ENCODE measurements at regions not wholly inside any gene's neighbourhood (a gene's known extent, or its start where the extent isn't known, plus 50 kb on each side); places are given as distances from the start of the nearest gene placed in this dataset.

GRCh38 chr7:32360127-32360526, 130.1 kb downstream of the LSM5 start:
- DNase-seq: no peak
- in situ Hi-C loops (cut with HindIII; ENCODE audit: low pct_ligation_motif_present, low pct_unique_long_range_greater_than_20kb, low sequenced_read_pairs): no loop called here

GRCh38 chr7:32357535-32358277, 132.5 kb downstream of the LSM5 start:
- in situ Hi-C loops (cut with HindIII; ENCODE audit: low pct_ligation_motif_present, low pct_unique_long_range_greater_than_20kb, low sequenced_read_pairs): no loop called here
- DNase-seq: peak; percentile 19

GRCh38 chr7:32347244-32347828, 142.8 kb downstream of the LSM5 start:
- peak; percentile 39 for DNase-seq
- in situ Hi-C loops (cut with HindIII; ENCODE audit: low pct_ligation_motif_present, low pct_unique_long_range_greater_than_20kb, low sequenced_read_pairs): no loop called here

- in situ Hi-C loops (cut with HindIII; ENCODE audit: low pct_ligation_motif_present, low pct_unique_long_range_greater_than_20kb, low sequenced_read_pairs): no loop called here
- no peak for DNase-seq
These were observed 143.9 kb downstream of the LSM5 start for GRCh38 chr7:32346253-32346652.

- in situ Hi-C loops (cut with HindIII; ENCODE audit: low pct_ligation_motif_present, low pct_unique_long_range_greater_than_20kb, low sequenced_read_pairs): no loop called here
- DNase-seq: no peak
These were observed 153.5 kb downstream of the LSM5 start for GRCh38 chr7:32336726-32337125.

- in situ Hi-C loops (cut with HindIII; ENCODE audit: low pct_ligation_motif_present, low pct_unique_long_range_greater_than_20kb, low sequenced_read_pairs): no loop called here
- peak; percentile 47 for DNase-seq
These were observed 155.1 kb downstream of the LSM5 start for GRCh38 chr7:32335107-32335506.

- in situ Hi-C loops (cut with HindIII; ENCODE audit: low pct_ligation_motif_present, low pct_unique_long_range_greater_than_20kb, low sequenced_read_pairs): no loop called here
- no peak for DNase-seq
These were observed 159.6 kb downstream of the LSM5 start for GRCh38 chr7:32330602-32331001.

GRCh38 chr7:32326078-32326477, 164.1 kb downstream of the LSM5 start:
- in situ Hi-C loops (cut with HindIII; ENCODE audit: low pct_ligation_motif_present, low pct_unique_long_range_greater_than_20kb, low sequenced_read_pairs): no loop called here
- DNase-seq: no peak

- in situ Hi-C loops (cut with HindIII; ENCODE audit: low pct_ligation_motif_present, low pct_unique_long_range_greater_than_20kb, low sequenced_read_pairs): no loop called here
- no peak for DNase-seq
These were observed 166.5 kb downstream of the LSM5 start for GRCh38 chr7:32323712-32324111.

- DNase-seq: no peak
- in situ Hi-C loops (cut with HindIII; ENCODE audit: low pct_ligation_motif_present, low pct_unique_long_range_greater_than_20kb, low sequenced_read_pairs): no loop called here
These were observed 171.2 kb downstream of the LSM5 start for GRCh38 chr7:32319012-32319382.

GRCh38 chr7:32318300-32319011, 171.7 kb downstream of the LSM5 start:
- in situ Hi-C loops (cut with HindIII; ENCODE audit: low pct_ligation_motif_present, low pct_unique_long_range_greater_than_20kb, low sequenced_read_pairs): no loop called here
- DNase-seq: no peak

GRCh38 chr7:32316839-32317238, 173.3 kb downstream of the LSM5 start:
- DNase-seq: no peak
- in situ Hi-C loops (cut with HindIII; ENCODE audit: low pct_ligation_motif_present, low pct_unique_long_range_greater_than_20kb, low sequenced_read_pairs): no loop called here

GRCh38 chr7:32314761-32315160, 175.4 kb downstream of the LSM5 start:
- in situ Hi-C loops (cut with HindIII; ENCODE audit: low pct_ligation_motif_present, low pct_unique_long_range_greater_than_20kb, low sequenced_read_pairs): no loop called here
- DNase-seq: no peak

GRCh38 chr7:32301427-32301826, 188.8 kb downstream of the LSM5 start:
- in situ Hi-C loops (cut with HindIII; ENCODE audit: low pct_ligation_motif_present, low pct_unique_long_range_greater_than_20kb, low sequenced_read_pairs): no loop called here
- DNase-seq: no peak

- DNase-seq: no peak
- in situ Hi-C loops (cut with HindIII; ENCODE audit: low pct_ligation_motif_present, low pct_unique_long_range_greater_than_20kb, low sequenced_read_pairs): no loop called here
These were observed 191.0 kb downstream of the LSM5 start for GRCh38 chr7:32299133-32299702.

- in situ Hi-C loops (cut with HindIII; ENCODE audit: low pct_ligation_motif_present, low pct_unique_long_range_greater_than_20kb, low sequenced_read_pairs): no loop called here
These were observed 191.6 kb downstream of the LSM5 start for GRCh38 chr7:32298408-32299132.

GRCh38 chr7:32293833-32294232, 196.3 kb downstream of the LSM5 start:
- in situ Hi-C loops (cut with HindIII; ENCODE audit: low pct_ligation_motif_present, low pct_unique_long_range_greater_than_20kb, low sequenced_read_pairs): no loop called here
- no peak for DNase-seq

More at GRCh38 chr7:32298408-32299132, 191.6 kb downstream of the LSM5 start:
- no peak for DNase-seq

- DNase-seq: no peak
- in situ Hi-C loops (cut with HindIII; ENCODE audit: low pct_ligation_motif_present, low pct_unique_long_range_greater_than_20kb, low sequenced_read_pairs): no loop called here
These were observed 200.3 kb downstream of the LSM5 start for GRCh38 chr7:32289651-32290414.
